ENCODE measurements at regions not wholly inside any gene's neighbourhood (a gene's known extent, or its start where the extent isn't known, plus 50 kb on each side); places are given as distances from the start of the nearest gene placed in this dataset.

- no peak for DNase-seq
Measured at GRCh38 chr5:67281874-67282273, 85.3 kb upstream of the CD180 start.

GRCh38 chr5:67273689-67274356, 77.2 kb upstream of the CD180 start:
- DNase-seq, result no peak

DNA sequence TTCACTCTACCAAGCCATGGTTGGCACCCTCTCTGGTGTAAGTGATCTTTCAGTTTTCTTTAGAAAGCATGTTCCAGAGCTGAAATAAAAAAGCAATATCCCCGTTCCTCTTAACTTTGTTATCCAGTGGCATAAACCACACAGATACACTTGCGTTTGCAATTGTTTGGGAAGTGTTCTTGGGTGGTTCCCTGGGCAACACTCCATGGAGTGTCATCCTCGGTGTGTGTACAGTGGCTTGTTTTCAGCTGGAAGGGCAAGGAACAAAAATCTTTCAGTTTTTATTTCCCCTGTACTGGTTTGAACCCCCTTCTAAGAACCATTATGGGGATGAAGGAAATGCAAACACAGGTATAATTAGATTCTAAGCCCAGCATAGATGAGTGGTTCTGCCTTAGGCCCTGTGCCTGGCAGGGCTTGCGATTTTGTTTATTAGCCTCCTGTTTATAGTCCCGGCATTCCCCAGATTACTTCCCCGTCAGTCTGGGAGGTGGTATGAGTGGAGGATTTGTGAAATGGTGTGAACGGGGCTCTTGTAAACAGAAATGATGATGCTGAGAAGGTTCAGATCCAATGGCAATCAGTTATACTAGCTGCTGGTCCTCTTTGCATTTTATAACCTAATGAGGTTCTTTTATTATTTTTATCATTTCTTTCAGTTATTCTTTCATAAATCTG, 76.0 kb upstream of the CD180 start:
- DNase-seq, result no peak

DNA sequence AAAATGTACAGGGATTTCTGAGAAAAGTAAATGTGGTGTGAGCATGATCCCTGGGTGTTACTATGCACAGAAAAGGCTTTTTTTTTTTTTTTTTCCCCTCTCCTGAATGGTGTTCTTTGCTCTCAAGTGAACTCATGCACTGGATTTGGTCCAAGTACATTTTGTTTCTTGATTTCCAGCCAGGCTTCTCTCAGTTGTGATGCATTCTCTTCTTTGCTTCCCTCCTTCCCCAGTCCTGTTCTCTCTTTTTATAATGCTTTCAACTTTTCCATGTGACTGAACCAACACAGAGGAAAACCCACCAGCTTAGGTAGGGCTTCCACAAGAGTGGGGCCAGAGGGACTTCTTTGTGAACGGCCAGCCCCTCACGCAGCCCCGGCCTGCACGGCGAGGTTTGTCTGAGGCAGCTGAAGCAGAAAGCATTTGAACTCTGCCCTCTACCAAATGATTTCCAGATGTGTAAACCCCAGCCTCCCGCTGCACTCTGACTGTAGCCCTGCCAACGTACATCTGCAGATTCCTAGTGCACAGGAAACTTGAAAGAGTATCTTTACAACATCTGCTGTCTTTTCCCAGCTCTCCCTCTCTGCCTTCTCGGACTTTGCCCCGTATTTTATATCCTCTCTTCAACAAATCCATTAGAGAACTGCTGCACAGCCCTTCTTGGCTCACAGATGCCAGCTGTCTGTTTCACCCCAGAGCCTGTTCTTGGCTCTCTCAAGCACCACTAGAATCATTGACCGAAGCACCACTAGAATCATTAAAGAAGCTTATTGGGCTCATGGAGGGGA, 71.8 kb upstream of the CD180 start:
- no peak for DNase-seq

GRCh38 chr5:67267512-67268216, 71.1 kb upstream of the CD180 start:
- DNase-seq, result no peak

GRCh38 chr5:67266654-67267350, 70.2 kb upstream of the CD180 start:
- no peak for DNase-seq

DNA sequence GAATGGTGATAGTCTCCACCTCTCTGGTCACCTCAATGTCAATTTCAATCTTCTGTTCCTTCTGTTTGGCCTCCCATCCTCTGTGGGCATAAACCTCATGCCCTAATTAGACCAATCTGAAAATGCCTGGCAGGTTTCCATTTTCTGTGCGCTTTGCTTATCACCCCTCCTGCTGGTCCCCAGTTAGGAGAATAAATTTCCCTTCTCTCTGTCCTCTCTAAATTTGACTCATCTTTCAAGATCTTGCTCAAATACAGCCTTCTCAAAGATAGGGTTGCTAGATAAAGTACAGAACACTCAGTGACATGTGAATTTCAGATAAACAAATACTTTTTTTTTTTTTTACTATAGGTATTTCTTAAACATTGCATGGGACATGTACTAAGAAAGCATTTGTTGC, 69.4 kb upstream of the CD180 start:
- DNase-seq, result peak; percentile 2

DNA sequence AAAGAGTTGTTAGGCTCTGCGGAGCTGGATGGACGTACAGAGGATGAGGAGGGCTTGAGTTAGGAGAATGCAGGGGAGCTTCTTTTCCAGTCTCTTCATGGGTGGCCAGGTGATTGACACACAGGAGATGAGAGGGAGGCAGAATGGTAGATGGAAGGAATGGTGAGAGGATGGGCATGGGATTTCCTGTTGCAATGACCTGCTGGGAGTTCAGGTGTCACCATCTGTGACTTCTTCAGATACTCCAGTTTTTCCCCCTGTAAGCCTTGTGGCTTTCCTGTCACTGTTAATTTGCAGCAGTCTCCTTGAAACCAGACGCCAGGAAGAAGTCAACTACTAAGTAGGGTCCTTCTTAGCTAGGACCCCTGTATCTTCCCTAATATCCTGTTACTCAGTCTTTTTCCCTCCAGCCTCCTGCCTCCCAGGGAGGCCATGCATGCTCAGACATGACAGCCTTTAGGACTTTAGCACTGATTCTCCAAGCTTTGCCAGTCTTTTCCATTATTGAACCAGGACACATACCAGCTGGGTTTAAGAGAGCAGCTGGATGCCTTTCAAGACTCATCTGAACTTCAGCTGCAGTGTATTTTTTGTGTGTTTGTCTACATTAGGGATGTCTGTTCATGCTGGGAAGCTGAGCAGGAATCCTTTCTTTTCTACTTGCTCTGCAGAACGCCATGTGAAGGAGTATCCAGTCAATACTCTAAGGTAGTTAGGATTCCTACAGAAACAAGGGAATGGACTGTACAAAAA, 67.2 kb upstream of the CD180 start:
- DNase-seq, result no peak

- DNase-seq, result no peak
Measured at GRCh38 chr5:67262956-67263355, 66.4 kb upstream of the CD180 start.

GRCh38 chr5:67262206-67262605, 65.6 kb upstream of the CD180 start:
- DNase-seq, result no peak

GRCh38 chr5:67259548-67260215, 63.1 kb upstream of the CD180 start:
- DNase-seq, result no peak

DNA sequence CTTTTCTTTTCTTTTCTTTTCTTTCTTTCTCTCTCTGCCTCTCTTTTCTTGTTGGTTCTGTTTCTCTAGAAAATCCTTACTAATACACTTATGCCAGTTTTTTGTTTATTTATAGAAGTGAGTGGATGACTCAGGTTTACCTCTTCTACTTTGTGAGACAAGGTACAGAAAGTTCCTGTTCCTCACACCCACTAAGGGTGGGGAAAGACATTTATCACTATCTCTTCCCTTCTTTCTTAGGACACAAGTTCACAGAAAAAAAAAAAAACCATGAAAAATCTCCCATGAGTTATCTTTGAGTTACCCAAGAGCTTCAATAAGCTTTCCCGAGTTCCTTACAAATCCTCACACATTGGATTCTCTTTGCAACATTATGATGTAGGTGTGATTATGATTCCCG, 60.9 kb upstream of the CD180 start:
- no peak for DNase-seq

DNA sequence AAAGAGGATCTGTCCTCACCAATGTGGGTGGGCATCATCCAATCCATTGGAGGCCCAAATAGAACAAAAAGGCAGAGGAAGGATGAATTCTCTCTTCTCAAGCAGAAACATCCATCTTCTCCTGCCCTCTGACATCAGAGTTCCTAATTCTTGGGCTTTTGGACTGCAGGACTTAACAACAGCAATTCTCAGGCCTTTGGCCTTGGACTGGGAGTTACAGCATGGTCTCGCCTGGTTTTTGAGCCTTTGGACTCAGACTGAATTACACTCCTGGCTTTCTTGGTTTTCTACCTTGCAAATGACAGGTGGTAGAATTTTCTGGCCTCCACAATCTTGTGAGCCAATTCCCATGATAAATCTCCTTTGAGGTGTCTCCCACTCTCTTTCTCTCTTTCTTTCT, 60.5 kb upstream of the CD180 start:
- DNase-seq, result no peak

DNA sequence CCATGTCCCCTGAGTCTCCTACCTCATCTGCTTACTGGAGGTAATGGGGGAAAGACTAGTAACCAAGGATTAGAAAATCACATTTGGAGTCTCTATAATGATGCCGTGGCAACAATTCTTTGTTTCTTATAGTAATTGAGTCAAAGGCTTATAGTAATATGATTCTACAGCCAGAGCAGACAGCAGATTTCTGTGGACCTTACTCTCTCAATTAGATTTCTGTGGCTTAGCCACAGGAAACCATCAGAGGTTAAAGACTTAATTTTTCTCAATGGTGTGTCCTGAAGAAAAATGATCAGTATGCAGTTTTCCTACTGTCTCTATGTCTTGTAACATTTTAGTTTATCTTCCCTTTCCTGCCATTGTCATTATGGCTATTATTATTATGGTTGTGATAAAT, 59.3 kb upstream of the CD180 start:
- DNase-seq, result no peak

DNA sequence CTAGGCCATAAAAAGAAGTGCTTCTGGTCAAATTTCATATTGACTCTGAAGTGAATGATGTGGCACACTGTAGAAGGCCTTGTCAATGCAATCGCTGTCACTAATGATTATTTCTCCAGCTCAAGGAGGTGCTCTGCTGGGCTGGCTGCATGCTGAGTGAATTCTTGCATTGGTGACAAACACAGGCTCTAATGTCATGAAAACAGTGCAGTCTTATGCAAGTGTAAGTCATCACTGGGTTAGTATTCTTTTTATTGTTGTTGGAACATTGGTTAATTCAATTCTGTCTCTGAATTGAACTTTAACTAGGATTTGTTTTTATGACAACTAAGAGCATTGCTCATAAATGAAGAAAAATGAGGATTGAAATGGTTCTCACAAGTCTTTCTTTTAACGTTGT, 57.3 kb upstream of the CD180 start:
- no peak for DNase-seq

- DNase-seq, result no peak
Measured at GRCh38 chr5:67249590-67249895, 52.9 kb upstream of the CD180 start.

GRCh38 chr5:67248703-67249589, 52.3 kb upstream of the CD180 start:
- no peak for DNase-seq

GRCh38 chr5:67246546-67247268, 50.1 kb upstream of the CD180 start:
- DNase-seq, result no peak

Measured in activated CD4-positive, alpha-beta T cell treated with anti-CD3 and anti-CD28 coated beads, Interleukin-2, amount 50 U/mL, for 16 hours (primary cell).